Testis (tissue), 2 donors: ENCODE measurements at regions not wholly inside any gene's neighbourhood (a gene's known extent, or its start where the extent isn't known, plus 50 kb on each side); places are given as distances from the start of the nearest gene placed in this dataset.

Source experiments
- DNase-seq: peaks from one replicate; pipeline ENCODE4 v3.0.0-alpha.2; 2019
- H3K27ac ChIP-seq, 2 donors: fragments of 200-600 bp; sonication (generic); one replicate each; pipeline ENCODE4 v1.5.1; 2019
- H3K27me3 ChIP-seq: fragments of 200-600 bp; sonication (generic); one replicate; pipeline ENCODE4 v1.5.1; 2019
- H3K36me3 ChIP-seq: fragments of 200-600 bp; sonication (generic); one replicate; pipeline ENCODE4 v1.5.1; 2017; ENCODE audit warnings: low read depth; ENCODE audit errors: missing control alignments
- H3K4me1 ChIP-seq: fragments of 200-600 bp; sonication (generic); one replicate; pipeline ENCODE4 v1.5.1; 2019
- H3K4me3 ChIP-seq, 2 donors: fragments of 200-600 bp; sonication (generic); one replicate each; pipeline ENCODE4 v1.5.1; 2017 to 2019
- H3K9me3 ChIP-seq: fragments of 200-600 bp; sonication (generic); one replicate; pipeline ENCODE4 v1.5.1; 2017
- POLR2A ChIP-seq: fragments of 450-650 bp; IDR thresholded peaks from one replicate; pipeline ENCODE4 v1.6.1; 2017; ENCODE audit warnings: antibody characterized with exemption, mild to moderate bottlenecking, moderate library complexity
- WGBS, 2 donors: methylation state at CpG; one replicate each; pipeline ENCODE4 v1.1.5; 2018; 5-methylcytosine and 5-hydroxymethylcytosine counted together
- intact Hi-C: fragments of 100-400 bp; cut with DNase I; formaldehyde crosslinking; loops from one replicate; pipeline ENCODE4 v1.15.1; 2023; ENCODE audit warnings: low total_unique reads
- TF ChIP-seq, protein P1 (sequence below), 3 experiments: fragments of 450-650 bp in 2 of 3; fragments of 200-600 bp in 1 of 3; sonication (generic) in 1 of 3; IDR thresholded peaks; one replicate each; pipeline ENCODE4 v1.5.1; 2016 to 2019; ENCODE audit warnings: antibody characterized with exemption in 3 of 3, mild to moderate bottlenecking in 2 of 3, moderate library complexity in 1 of 3

DNA sequence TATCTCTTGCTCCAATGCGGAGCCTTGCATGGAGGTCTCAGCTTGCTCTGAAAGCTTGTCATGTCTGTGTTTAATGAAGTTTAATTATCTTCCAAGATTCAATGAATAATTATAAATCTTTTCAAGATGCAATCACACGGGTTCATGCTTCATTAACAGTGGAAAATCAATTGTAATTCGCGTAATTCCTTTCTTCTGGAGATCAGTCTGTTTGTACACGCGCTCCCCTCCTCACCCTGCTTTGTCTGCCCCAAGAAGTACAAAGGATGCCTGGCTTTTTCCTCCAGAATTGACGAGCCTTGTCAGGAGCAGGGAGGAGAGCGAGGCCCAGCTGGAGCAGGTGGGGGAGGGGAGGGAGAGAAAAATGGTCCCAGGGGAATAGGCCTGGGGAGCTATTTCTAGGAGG, 65.0 kb upstream of the DISP3 start:
- Histone ChIP-seq H3K9me3 (no peaks in the 10 kb centered on the region), H3K4me1 (no peaks in the 10 kb centered on the region), H3K27ac (no peak overlapping the region), H3K4me3 (no peak overlapping the region), H3K36me3 (no peaks in the 10 kb centered on the region), H3K27me3 (no peaks in the 10 kb centered on the region)
- TF ChIP-seq POLR2A: no peak
- TF ChIP-seq, protein P1, sequence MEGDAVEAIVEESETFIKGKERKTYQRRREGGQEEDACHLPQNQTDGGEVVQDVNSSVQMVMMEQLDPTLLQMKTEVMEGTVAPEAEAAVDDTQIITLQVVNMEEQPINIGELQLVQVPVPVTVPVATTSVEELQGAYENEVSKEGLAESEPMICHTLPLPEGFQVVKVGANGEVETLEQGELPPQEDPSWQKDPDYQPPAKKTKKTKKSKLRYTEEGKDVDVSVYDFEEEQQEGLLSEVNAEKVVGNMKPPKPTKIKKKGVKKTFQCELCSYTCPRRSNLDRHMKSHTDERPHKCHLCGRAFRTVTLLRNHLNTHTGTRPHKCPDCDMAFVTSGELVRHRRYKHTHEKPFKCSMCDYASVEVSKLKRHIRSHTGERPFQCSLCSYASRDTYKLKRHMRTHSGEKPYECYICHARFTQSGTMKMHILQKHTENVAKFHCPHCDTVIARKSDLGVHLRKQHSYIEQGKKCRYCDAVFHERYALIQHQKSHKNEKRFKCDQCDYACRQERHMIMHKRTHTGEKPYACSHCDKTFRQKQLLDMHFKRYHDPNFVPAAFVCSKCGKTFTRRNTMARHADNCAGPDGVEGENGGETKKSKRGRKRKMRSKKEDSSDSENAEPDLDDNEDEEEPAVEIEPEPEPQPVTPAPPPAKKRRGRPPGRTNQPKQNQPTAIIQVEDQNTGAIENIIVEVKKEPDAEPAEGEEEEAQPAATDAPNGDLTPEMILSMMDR (IDR thresholded peaks at IDR 0.05): no peak
- WGBS, 2 donors: 35 to 40% methylated on average over 8 of the region's 8 CpGs
- intact Hi-C loops: no loop called here
- DNase-seq: no peak

DNA sequence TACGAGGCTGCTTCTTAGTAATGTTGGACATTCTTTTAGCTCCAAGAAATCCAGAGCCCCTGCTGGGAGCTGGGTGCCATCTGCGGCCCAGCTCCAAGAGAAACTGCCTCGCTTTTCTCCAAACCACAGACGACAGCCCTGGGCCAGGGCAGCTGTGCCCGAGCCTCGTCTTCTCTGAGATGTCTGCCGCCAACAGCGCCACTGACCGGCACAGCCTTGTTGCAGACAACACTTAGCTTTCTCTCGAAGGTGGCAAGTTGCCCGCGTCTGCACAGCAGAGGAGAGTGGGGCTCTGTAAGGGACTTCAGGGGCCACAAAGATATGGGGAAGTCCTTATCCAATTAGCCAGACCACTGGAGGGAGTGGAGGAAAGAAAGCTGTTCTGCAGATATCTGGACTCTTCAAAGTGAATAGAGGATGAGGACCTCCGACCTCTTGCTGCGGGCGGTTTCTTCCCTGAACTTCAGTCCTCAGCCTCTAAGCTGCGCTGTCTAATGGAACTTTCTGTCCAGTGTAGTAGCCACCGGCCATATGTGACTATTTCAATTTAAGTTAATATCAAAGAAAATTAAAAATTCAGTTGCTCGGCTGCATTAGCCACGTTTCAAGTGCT, 63.9 kb upstream of the DISP3 start:
- Histone ChIP-seq H3K9me3 (no peaks in the 10 kb centered on the region), H3K4me1 (no peaks in the 10 kb centered on the region), H3K36me3 (no peaks in the 10 kb centered on the region), H3K27ac (no peak overlapping the region), H3K4me3 (no peak overlapping the region), H3K27me3 (no peaks in the 10 kb centered on the region)
- TF ChIP-seq, protein P1 (IDR thresholded peaks at IDR 0.05): no peak
- TF ChIP-seq POLR2A: no peak
- no peak for DNase-seq
- intact Hi-C loops: no loop called here
- 76 to 77% methylated on average over 15 to 19 of the region's 19 CpGs for WGBS, 2 donors

DNA sequence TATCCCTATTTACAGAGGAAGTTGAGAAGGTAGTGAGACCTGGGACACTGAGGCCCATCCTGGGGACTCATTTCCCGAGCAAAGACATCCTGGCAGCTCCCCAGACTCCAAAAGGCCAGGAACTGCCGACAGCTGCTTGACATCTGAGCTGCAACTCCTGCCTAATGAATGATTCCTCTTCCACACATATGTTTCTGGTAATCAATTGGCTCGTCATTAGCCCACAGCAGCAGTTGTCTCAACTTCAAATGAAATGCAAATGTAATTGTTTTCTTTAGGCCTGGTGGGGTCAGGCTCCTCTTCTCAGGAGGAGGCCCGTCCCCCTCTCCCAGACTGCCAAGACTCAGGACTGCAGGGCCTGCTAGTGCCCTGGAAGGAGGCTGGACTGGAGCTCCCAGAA, 61.8 kb upstream of the DISP3 start:
- intact Hi-C loops: no loop called here
- Histone ChIP-seq H3K27me3 (no peaks in the 10 kb centered on the region), H3K27ac (no peak overlapping the region), H3K9me3 (no peaks in the 10 kb centered on the region), H3K4me1 (no peaks in the 10 kb centered on the region), H3K4me3 (no peak overlapping the region), H3K36me3 (no peaks in the 10 kb centered on the region)
- TF ChIP-seq, protein P1 (IDR thresholded peaks at IDR 0.05): no peak
- TF ChIP-seq POLR2A: no peak
- no peak for DNase-seq
- WGBS, 2 donors: 51 to 57% methylated on average over 4 of the region's 4 CpGs

DNA sequence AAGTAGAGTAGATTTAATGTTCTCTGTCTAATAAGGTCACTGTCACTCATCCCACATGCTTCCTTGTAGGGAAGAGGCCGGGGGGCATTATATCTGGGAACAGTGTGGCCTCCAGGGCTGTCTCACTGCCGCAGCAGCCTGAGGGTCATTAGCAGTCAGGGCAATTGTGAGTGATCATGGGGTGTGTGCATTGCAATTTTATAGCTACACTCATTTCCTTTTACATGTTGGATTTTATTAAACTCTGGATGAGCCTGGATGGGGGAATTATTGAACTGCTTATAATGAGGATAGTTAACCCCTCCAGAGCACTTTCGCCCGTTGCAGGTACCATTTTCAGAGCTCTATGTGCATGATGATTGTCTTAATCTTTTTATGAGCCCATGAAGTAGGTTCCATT, 60.9 kb upstream of the DISP3 start:
- intact Hi-C loops: no loop called here
- TF ChIP-seq, protein P1 (IDR thresholded peaks at IDR 0.05): no peak
- TF ChIP-seq POLR2A: no peak
- DNase-seq: no peak
- no peaks in the 10 kb centered on the region for H3K4me1 ChIP-seq
- WGBS, 2 donors: 69 to 73% methylated on average over 4 of the region's 4 CpGs
- H3K27me3 ChIP-seq: no peaks in the 10 kb centered on the region
- no peaks in the 10 kb centered on the region for H3K36me3 ChIP-seq
- H3K27ac ChIP-seq: no peak overlapping the region
- no peaks in the 10 kb centered on the region for H3K9me3 ChIP-seq
- H3K4me3 ChIP-seq: no peak overlapping the region

DNA sequence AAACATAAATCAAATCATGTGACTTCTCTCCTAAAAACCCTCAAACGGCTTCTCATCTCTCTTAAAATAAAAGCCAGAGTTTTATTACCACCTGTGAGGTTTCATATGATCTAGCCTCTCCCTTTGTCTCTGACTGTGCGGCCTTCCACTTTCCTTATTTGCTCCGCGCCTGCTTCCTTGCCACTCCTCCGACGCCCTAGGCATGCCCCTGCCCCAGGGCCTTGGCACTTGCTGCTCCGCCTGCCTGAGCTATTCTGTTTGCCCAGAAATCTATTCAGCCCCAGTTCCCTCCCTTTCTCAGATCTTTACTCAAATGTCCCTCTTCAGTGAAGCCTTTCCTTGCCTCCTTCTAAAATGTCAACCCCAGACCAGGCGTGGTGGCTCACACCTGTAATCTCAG, 57.5 kb upstream of the DISP3 start:
- 84 to 86% methylated on average over 8 of the region's 8 CpGs for WGBS, 2 donors

More for the DNA sequence above, 57.5 kb upstream of the DISP3 start:
- no peaks in the 10 kb centered on the region for H3K4me1 ChIP-seq
- intact Hi-C loops: no loop called here
- no peak for DNase-seq
- no peaks in the 10 kb centered on the region for H3K9me3 ChIP-seq
- no peaks in the 10 kb centered on the region for H3K36me3 ChIP-seq
- no peak overlapping the region for H3K27ac ChIP-seq
- TF ChIP-seq, protein P1 (IDR thresholded peaks at IDR 0.05): no peak
- no peak for TF ChIP-seq POLR2A
- H3K27me3 ChIP-seq: no peaks in the 10 kb centered on the region
- H3K4me3 ChIP-seq: no peak overlapping the region
